ENCODE measurements at regions not wholly inside any gene's neighbourhood (a gene's known extent, or its start where the extent isn't known, plus 50 kb on each side); places are given as distances from the start of the nearest gene placed in this dataset.

DNA sequence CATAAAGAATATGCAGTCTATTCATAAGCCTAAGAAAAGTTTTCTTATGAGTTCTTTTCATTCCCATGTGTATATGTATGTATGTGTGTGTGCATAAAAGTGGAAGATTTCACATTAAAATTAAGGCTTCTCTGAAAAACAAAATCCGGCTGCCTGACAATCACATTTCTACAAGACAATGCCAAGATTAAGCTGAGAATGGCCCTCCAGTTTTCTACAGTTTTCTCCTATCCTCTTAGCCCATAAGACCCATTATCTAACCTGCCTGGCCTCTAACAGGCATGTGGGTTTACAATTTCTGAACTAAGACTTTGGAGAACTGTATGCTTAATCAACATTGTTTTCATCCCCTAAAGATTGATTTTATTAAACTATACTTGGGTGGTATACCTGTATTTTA, 446.0 kb upstream of the SEMA3A start:
- Histone ChIP-seq H3K4me1 (ENCODE audit: control insufficient read depth in 2 of 3, insufficient read depth in 2 of 3, low read depth in 1 of 3, low read length in 3 of 3) (peaks cover 0 to 4% (median 4%) of the 10 kb centered on the region in 3 donors), H3K27ac (ENCODE audit: low read depth in 2 of 2, low read length in 2 of 2) (no peak overlapping the region), H3K36me3 (ENCODE audit: control insufficient read depth in 2 of 3, insufficient read depth in 3 of 3, low read length in 3 of 3) (no peaks in the 10 kb centered on the region), H3K4me3 (ENCODE audit: low read length in 3 of 3) (no peak overlapping the region), H3K27me3 (ENCODE audit: control insufficient read depth, insufficient read depth, low read length) (no peaks in the 10 kb centered on the region), H3K9ac (ENCODE audit: low read length in 3 of 3) (no peak overlapping the region), H3K9me3 (ENCODE audit: control insufficient read depth in 2 of 3, insufficient read depth in 1 of 3, low read length in 3 of 3) (no peaks in the 10 kb centered on the region)
- intact Hi-C loops (cut with DNase I) = no loop called here
- TF ChIP-seq, protein P1, sequence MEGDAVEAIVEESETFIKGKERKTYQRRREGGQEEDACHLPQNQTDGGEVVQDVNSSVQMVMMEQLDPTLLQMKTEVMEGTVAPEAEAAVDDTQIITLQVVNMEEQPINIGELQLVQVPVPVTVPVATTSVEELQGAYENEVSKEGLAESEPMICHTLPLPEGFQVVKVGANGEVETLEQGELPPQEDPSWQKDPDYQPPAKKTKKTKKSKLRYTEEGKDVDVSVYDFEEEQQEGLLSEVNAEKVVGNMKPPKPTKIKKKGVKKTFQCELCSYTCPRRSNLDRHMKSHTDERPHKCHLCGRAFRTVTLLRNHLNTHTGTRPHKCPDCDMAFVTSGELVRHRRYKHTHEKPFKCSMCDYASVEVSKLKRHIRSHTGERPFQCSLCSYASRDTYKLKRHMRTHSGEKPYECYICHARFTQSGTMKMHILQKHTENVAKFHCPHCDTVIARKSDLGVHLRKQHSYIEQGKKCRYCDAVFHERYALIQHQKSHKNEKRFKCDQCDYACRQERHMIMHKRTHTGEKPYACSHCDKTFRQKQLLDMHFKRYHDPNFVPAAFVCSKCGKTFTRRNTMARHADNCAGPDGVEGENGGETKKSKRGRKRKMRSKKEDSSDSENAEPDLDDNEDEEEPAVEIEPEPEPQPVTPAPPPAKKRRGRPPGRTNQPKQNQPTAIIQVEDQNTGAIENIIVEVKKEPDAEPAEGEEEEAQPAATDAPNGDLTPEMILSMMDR (IDR thresholded peaks at IDR 0.05; ENCODE audit: borderline replicate concordance, extremely low read depth, insufficient read depth) = no peak
- FAIRE-seq (no peak), DNase-seq (no peak)

DNA sequence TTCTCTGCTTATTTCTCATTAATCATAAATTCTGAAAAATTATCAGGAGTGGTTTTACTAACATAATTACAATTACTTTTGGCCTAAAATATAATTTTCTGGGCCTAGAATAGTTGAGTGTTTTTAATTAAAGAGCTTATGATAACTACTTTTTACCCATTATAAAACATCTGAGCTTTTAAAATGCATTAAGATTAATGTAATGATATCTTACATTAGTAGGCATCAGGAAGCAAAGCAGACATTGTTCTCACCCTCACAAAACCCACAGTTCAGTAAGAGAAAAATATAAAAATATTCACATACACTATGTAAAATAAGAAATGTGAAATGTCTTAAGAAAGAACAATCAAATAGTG, 443.7 kb upstream of the SEMA3A start:
- FAIRE-seq = no peak
- Histone ChIP-seq H3K9me3 (ENCODE audit: control insufficient read depth in 2 of 3, insufficient read depth in 1 of 3, low read length in 3 of 3) (no peaks in the 10 kb centered on the region), H3K27me3 (ENCODE audit: control insufficient read depth, insufficient read depth, low read length) (no peaks in the 10 kb centered on the region), H3K27ac (ENCODE audit: low read depth in 2 of 2, low read length in 2 of 2) (no peak overlapping the region), H3K9ac (ENCODE audit: low read length in 3 of 3) (no peak overlapping the region), H3K36me3 (ENCODE audit: control insufficient read depth in 2 of 3, insufficient read depth in 3 of 3, low read length in 3 of 3) (no peaks in the 10 kb centered on the region), H3K4me3 (ENCODE audit: low read length in 3 of 3) (no peak overlapping the region), H3K4me1 (ENCODE audit: control insufficient read depth in 2 of 3, insufficient read depth in 2 of 3, low read depth in 1 of 3, low read length in 3 of 3) (peaks cover 0 to 4% (median 4%) of the 10 kb centered on the region in 3 donors)
- peak in 1 of 5 donors; percentile 3 for DNase-seq
- intact Hi-C loops (cut with DNase I) = no loop called here
- TF ChIP-seq, protein P1 (IDR thresholded peaks at IDR 0.05; ENCODE audit: borderline replicate concordance, extremely low read depth, insufficient read depth) = no peak

DNA sequence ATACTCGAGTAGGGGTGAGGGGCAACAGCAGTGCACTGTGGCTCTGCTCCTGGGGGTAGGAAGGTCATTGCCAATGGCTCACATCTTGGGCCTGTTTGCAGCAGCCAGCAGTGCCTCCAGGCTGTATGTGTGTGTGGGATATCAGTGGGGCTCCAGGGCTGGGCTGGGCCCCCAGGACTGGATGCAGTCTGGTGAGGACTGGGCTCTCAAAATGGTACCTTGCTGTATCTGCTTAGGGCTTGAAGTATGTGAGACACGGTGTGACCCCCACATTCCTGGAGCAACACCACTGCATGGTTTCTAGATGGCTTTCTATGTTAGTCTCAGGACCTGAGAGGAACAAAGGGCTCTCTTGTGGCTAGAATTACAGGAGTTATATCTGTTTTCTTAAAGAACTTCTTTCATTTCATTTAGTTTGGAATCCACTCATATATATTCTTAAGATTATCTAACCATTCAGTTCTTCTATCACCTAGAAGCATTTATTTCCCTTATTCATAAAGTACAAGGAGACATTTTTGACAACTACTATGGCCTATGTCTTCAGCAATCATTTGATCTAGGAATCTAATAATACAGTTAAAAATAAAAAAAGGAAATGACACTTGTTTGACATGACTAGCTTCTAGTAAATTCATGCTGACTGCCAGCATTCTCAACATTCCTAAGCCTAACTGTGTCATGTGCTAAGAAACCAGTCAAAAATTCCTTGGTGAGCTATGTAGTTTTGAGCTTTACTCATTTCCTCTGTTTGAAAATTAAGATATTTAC, 443.2 kb upstream of the SEMA3A start:
- Histone ChIP-seq H3K4me1 (ENCODE audit: control insufficient read depth in 2 of 3, insufficient read depth in 2 of 3, low read depth in 1 of 3, low read length in 3 of 3) (peaks cover 0 to 4% (median 4%) of the 10 kb centered on the region in 3 donors), H3K27me3 (ENCODE audit: control insufficient read depth, insufficient read depth, low read length) (no peaks in the 10 kb centered on the region), H3K9me3 (ENCODE audit: control insufficient read depth in 2 of 3, insufficient read depth in 1 of 3, low read length in 3 of 3) (no peaks in the 10 kb centered on the region), H3K27ac (ENCODE audit: low read depth in 2 of 2, low read length in 2 of 2) (peak overlapping the region in 1 of 2 donors; percentile 34), H3K4me3 (ENCODE audit: low read length in 3 of 3) (no peak overlapping the region), H3K36me3 (ENCODE audit: control insufficient read depth in 2 of 3, insufficient read depth in 3 of 3, low read length in 3 of 3) (no peaks in the 10 kb centered on the region), H3K9ac (ENCODE audit: low read length in 3 of 3) (no peak overlapping the region)
- FAIRE-seq = peak; percentile 97
- intact Hi-C loops (cut with DNase I) = no loop called here
- TF ChIP-seq, protein P1 (IDR thresholded peaks at IDR 0.05; ENCODE audit: borderline replicate concordance, extremely low read depth, insufficient read depth) = no peak
- peak in 3 of 5 donors; percentile 18 to 71 (median 55) for DNase-seq

All from kidney (tissue), 13 donors.